ENCODE measurements at regions not wholly inside any gene's neighbourhood (a gene's known extent, or its start where the extent isn't known, plus 50 kb on each side); places are given as distances from the start of the nearest gene placed in this dataset.

GRCh38 chr4:44988011-44988410 lies 261.7 kb upstream of the GNPDA2 start:
- Histone ChIP-seq H3K36me3 (ENCODE audit: control insufficient read depth, insufficient read depth, low read length) (no peaks in the 10 kb centered on the region), H3K4me1 (no peaks in the 10 kb centered on the region), H3K9me3 (no peaks in the 10 kb centered on the region), H3K4me3 (ENCODE audit: low read depth, low read length) (no peak overlapping the region), H3K27me3 (replicated peaks; ENCODE audit: control insufficient read depth, insufficient read depth, low read length) (no peaks in the 10 kb centered on the region)
- Mint-ChIP-seq H3K4me1 (ENCODE audit: low read depth, unreplicated experiment) (no peaks in the 10 kb centered on the region), H3K36me3 (ENCODE audit: insufficient read depth, unreplicated experiment) (no peaks in the 10 kb centered on the region), H3K27me3 (ENCODE audit: insufficient read depth, unreplicated experiment) (no peaks in the 10 kb centered on the region), H3K4me3 (ENCODE audit: unreplicated experiment) (no peak overlapping the region), H3K27ac (ENCODE audit: unreplicated experiment) (no peak overlapping the region), H3K9me3 (ENCODE audit: unreplicated experiment) (no peaks in the 10 kb centered on the region)
- intact Hi-C loops (cut with micrococcal nuclease; ENCODE audit: unreplicated experiment), result no loop called here
- CTCF ChIA-PET, result no interaction called here
- no peak for DNase-seq
- TF ChIP-seq, protein P1, sequence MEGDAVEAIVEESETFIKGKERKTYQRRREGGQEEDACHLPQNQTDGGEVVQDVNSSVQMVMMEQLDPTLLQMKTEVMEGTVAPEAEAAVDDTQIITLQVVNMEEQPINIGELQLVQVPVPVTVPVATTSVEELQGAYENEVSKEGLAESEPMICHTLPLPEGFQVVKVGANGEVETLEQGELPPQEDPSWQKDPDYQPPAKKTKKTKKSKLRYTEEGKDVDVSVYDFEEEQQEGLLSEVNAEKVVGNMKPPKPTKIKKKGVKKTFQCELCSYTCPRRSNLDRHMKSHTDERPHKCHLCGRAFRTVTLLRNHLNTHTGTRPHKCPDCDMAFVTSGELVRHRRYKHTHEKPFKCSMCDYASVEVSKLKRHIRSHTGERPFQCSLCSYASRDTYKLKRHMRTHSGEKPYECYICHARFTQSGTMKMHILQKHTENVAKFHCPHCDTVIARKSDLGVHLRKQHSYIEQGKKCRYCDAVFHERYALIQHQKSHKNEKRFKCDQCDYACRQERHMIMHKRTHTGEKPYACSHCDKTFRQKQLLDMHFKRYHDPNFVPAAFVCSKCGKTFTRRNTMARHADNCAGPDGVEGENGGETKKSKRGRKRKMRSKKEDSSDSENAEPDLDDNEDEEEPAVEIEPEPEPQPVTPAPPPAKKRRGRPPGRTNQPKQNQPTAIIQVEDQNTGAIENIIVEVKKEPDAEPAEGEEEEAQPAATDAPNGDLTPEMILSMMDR (IDR thresholded peaks at IDR 0.05; ENCODE audit: insufficient read depth in 1 of 2, low read depth in 1 of 2, low read length in 1 of 2, severe bottlenecking in 1 of 2, unreplicated experiment in 1 of 2), result no peak
- POLR2A ChIA-PET, result no interaction called here
- no TSS peak for BruUV-seq (replicated peaks)

DNA sequence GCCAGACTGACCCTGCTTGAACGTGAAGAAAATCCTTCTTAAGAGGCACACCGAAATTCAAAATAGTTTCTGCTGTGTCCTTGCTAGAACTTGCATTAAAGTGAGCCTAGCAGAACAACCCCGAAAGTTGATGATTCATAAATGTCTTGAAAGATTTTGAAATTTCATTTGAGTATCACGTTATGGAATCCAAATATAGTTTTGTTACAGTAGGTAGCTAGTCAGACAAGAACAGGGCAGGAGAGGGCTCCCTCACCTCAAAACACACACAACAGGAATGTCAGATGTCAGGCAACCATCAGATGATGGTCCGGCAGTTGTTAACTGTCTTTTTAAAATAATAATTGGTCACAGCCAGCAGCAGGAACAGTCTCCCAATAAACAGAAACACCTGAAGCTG lies 259.6 kb upstream of the GNPDA2 start:
- POLR2A ChIA-PET, result no interaction called here
- intact Hi-C loops (cut with micrococcal nuclease; ENCODE audit: unreplicated experiment), result no loop called here
- H3K4me3 ChIP-seq (ENCODE audit: low read depth, low read length), result no peak overlapping the region
- no peak overlapping the region for H3K4me3 Mint-ChIP-seq (ENCODE audit: unreplicated experiment)
- H3K4me1 ChIP-seq, result no peaks in the 10 kb centered on the region
- TF ChIP-seq, protein P1 (IDR thresholded peaks at IDR 0.05; ENCODE audit: insufficient read depth in 1 of 2, low read depth in 1 of 2, low read length in 1 of 2, severe bottlenecking in 1 of 2, unreplicated experiment in 1 of 2), result no peak
- no peaks in the 10 kb centered on the region for H3K4me1 Mint-ChIP-seq (ENCODE audit: low read depth, unreplicated experiment)
- H3K27me3 Mint-ChIP-seq (ENCODE audit: insufficient read depth, unreplicated experiment), result no peaks in the 10 kb centered on the region
- no peaks in the 10 kb centered on the region for H3K9me3 ChIP-seq
- H3K27ac Mint-ChIP-seq (ENCODE audit: unreplicated experiment), result no peak overlapping the region
- CTCF ChIA-PET, result no interaction called here
- BruUV-seq (replicated peaks), result no TSS peak
- no peaks in the 10 kb centered on the region for H3K36me3 Mint-ChIP-seq (ENCODE audit: insufficient read depth, unreplicated experiment)
- no peaks in the 10 kb centered on the region for H3K36me3 ChIP-seq (ENCODE audit: control insufficient read depth, insufficient read depth, low read length)
- DNase-seq, result no peak
- H3K9me3 Mint-ChIP-seq (ENCODE audit: unreplicated experiment), result no peaks in the 10 kb centered on the region
- H3K27me3 ChIP-seq (replicated peaks; ENCODE audit: control insufficient read depth, insufficient read depth, low read length), result no peaks in the 10 kb centered on the region

GRCh38 chr4:44985152-44985551 lies 258.8 kb upstream of the GNPDA2 start:
- Histone ChIP-seq H3K9me3 (no peaks in the 10 kb centered on the region), H3K36me3 (ENCODE audit: control insufficient read depth, insufficient read depth, low read length) (no peaks in the 10 kb centered on the region), H3K4me3 (ENCODE audit: low read depth, low read length) (no peak overlapping the region), H3K27me3 (replicated peaks; ENCODE audit: control insufficient read depth, insufficient read depth, low read length) (no peaks in the 10 kb centered on the region), H3K4me1 (no peaks in the 10 kb centered on the region)
- intact Hi-C loops (cut with micrococcal nuclease; ENCODE audit: unreplicated experiment), result no loop called here
- no peaks in the 10 kb centered on the region for H3K9me3 Mint-ChIP-seq (ENCODE audit: unreplicated experiment)
- TF ChIP-seq, protein P1 (IDR thresholded peaks at IDR 0.05; ENCODE audit: insufficient read depth in 1 of 2, low read depth in 1 of 2, low read length in 1 of 2, severe bottlenecking in 1 of 2, unreplicated experiment in 1 of 2), result no peak
- H3K27ac Mint-ChIP-seq (ENCODE audit: unreplicated experiment), result no peak overlapping the region
- no peaks in the 10 kb centered on the region for H3K4me1 Mint-ChIP-seq (ENCODE audit: low read depth, unreplicated experiment)
- ChIA-PET CTCF (no interaction called here), POLR2A (no interaction called here)
- no peak for DNase-seq
- H3K4me3 Mint-ChIP-seq (ENCODE audit: unreplicated experiment), result no peak overlapping the region
- no TSS peak for BruUV-seq (replicated peaks)
- H3K36me3 Mint-ChIP-seq (ENCODE audit: insufficient read depth, unreplicated experiment), result no peaks in the 10 kb centered on the region
- no peaks in the 10 kb centered on the region for H3K27me3 Mint-ChIP-seq (ENCODE audit: insufficient read depth, unreplicated experiment)

Data from Caco-2 (cell line).